ENCODE measurements at regions not wholly inside any gene's neighbourhood (a gene's known extent, or its start where the extent isn't known, plus 50 kb on each side); places are given as distances from the start of the nearest gene placed in this dataset.

GRCh38 chr5:62790348-62790747 lies 211.7 kb downstream of the LRRC70 start:
- Histone ChIP-seq H3K36me3 (ENCODE audit: insufficient read depth, low read length) (no peaks in the 10 kb centered on the region), H3K9me2 (ENCODE audit: insufficient read depth, low read length) (no peaks in the 10 kb centered on the region), H3K9me3 (ENCODE audit: low read length) (no peaks in the 10 kb centered on the region), H4K20me1 (ENCODE audit: insufficient read depth, low read length) (no peaks in the 10 kb centered on the region), H3K4me1 (ENCODE audit: insufficient read depth, low read length, poor library complexity, severe bottlenecking) (no peaks in the 10 kb centered on the region), H3K27ac (ENCODE audit: low read depth, low read length, poor library complexity, severe bottlenecking) (no peak overlapping the region), H3K4me3 (ENCODE audit: low read depth, low read length, poor library complexity, severe bottlenecking) (no peak overlapping the region), H3K79me2 (ENCODE audit: insufficient read depth, low read depth, low read length) (no peaks in the 10 kb centered on the region), H2AFZ (ENCODE audit: low read length) (no peak overlapping the region), H3K4me2 (ENCODE audit: low read length) (no peak overlapping the region)
- intact Hi-C loops (cut with micrococcal nuclease; ENCODE audit: unreplicated experiment), result no loop called here
- no peak for DNase-seq (ENCODE audit: low spot score)
- ChIA-PET POLR2A (interaction anchor here (0.5 to 0.6 kb wide), 2 partner anchors 8 to 137 kb away, joined by 3 read pairs; no protein-coding TSS in a partner anchor), CTCF (ENCODE audit: unreplicated experiment) (no interaction called here)
- no peak for TF ChIP-seq EZH2phosphoT487 (IDR thresholded peaks at IDR 0.05; ENCODE audit: borderline replicate concordance, low read depth, low read length)
- no peak for TF ChIP-seq CTCF (conservative IDR thresholded peaks at IDR 0.05; ENCODE audit: low read length)
- BruUV-seq (replicated peaks), result no TSS peak

- Histone ChIP-seq H3K9me3 (ENCODE audit: low read length) (no peaks in the 10 kb centered on the region), H2AFZ (ENCODE audit: low read length) (no peak overlapping the region), H3K4me2 (ENCODE audit: low read length) (no peak overlapping the region), H3K27ac (ENCODE audit: low read depth, low read length, poor library complexity, severe bottlenecking) (no peak overlapping the region), H3K4me3 (ENCODE audit: low read depth, low read length, poor library complexity, severe bottlenecking) (no peak overlapping the region), H3K79me2 (ENCODE audit: insufficient read depth, low read depth, low read length) (no peaks in the 10 kb centered on the region), H3K36me3 (ENCODE audit: insufficient read depth, low read length) (no peaks in the 10 kb centered on the region), H4K20me1 (ENCODE audit: insufficient read depth, low read length) (no peaks in the 10 kb centered on the region), H3K4me1 (ENCODE audit: insufficient read depth, low read length, poor library complexity, severe bottlenecking) (no peaks in the 10 kb centered on the region), H3K9me2 (ENCODE audit: insufficient read depth, low read length) (no peaks in the 10 kb centered on the region)
- no TSS peak for BruUV-seq (replicated peaks)
- ChIA-PET CTCF (ENCODE audit: unreplicated experiment) (no interaction called here), POLR2A (interaction anchor here (0.6 to 0.7 kb wide), 2 partner anchors 9 to 376 kb away, joined by 3 to 4 read pairs; no protein-coding TSS in a partner anchor)
- TF ChIP-seq CTCF (conservative IDR thresholded peaks at IDR 0.05; ENCODE audit: low read length), result no peak
- no peak for TF ChIP-seq EZH2phosphoT487 (IDR thresholded peaks at IDR 0.05; ENCODE audit: borderline replicate concordance, low read depth, low read length)
- intact Hi-C loops (cut with micrococcal nuclease; ENCODE audit: unreplicated experiment), result no loop called here
- no peak for DNase-seq (ENCODE audit: low spot score)
Measured at GRCh38 chr5:62786099-62786498, 207.5 kb downstream of the LRRC70 start.

GRCh38 chr5:62785588-62785987 lies 207.0 kb downstream of the LRRC70 start:
- H3K4me3 ChIP-seq (ENCODE audit: low read depth, low read length, poor library complexity, severe bottlenecking), result no peak overlapping the region
- no peaks in the 10 kb centered on the region for H4K20me1 ChIP-seq (ENCODE audit: insufficient read depth, low read length)
- no TSS peak for BruUV-seq (replicated peaks)
- H3K9me3 ChIP-seq (ENCODE audit: low read length), result no peaks in the 10 kb centered on the region
- ChIA-PET POLR2A (interaction anchor here (0.7 kb wide), 1 partner anchor 9 kb away, joined by 3 read pairs; no protein-coding TSS in a partner anchor), CTCF (ENCODE audit: unreplicated experiment) (no interaction called here)
- H3K9me2 ChIP-seq (ENCODE audit: insufficient read depth, low read length), result no peaks in the 10 kb centered on the region
- H3K79me2 ChIP-seq (ENCODE audit: insufficient read depth, low read depth, low read length), result no peaks in the 10 kb centered on the region
- intact Hi-C loops (cut with micrococcal nuclease; ENCODE audit: unreplicated experiment), result no loop called here
- H3K4me2 ChIP-seq (ENCODE audit: low read length), result no peak overlapping the region
- TF ChIP-seq CTCF (conservative IDR thresholded peaks at IDR 0.05; ENCODE audit: low read length) (no peak), EZH2phosphoT487 (IDR thresholded peaks at IDR 0.05; ENCODE audit: borderline replicate concordance, low read depth, low read length) (no peak)
- no peak overlapping the region for H3K27ac ChIP-seq (ENCODE audit: low read depth, low read length, poor library complexity, severe bottlenecking)
- H3K4me1 ChIP-seq (ENCODE audit: insufficient read depth, low read length, poor library complexity, severe bottlenecking), result no peaks in the 10 kb centered on the region
- no peak overlapping the region for H2AFZ ChIP-seq (ENCODE audit: low read length)
- no peaks in the 10 kb centered on the region for H3K36me3 ChIP-seq (ENCODE audit: insufficient read depth, low read length)
- no peak for DNase-seq (ENCODE audit: low spot score)
